ENCODE measurements at regions not wholly inside any gene's neighbourhood (a gene's known extent, or its start where the extent isn't known, plus 50 kb on each side); places are given as distances from the start of the nearest gene placed in this dataset.

DNA sequence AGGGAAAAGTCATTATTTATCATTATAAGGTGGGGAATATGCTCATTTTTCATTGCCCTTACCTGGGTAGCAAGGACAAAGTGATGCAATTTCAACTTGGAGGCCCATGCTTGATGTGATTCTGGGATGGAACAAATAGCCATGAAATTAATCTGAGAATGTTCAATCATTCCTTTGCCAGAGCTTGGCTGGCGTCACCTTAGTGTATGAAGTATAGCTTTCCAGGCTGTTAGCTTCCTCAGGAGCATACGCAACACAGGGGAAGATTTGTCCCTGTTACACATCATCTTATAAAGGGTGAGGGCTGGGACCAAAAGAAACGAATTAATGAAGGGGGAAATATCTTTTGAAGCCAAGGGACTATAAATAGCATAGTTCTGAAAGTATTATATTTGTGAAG is 91.4 kb upstream of the DEPDC1 start:
- TF ChIP-seq, protein P1, sequence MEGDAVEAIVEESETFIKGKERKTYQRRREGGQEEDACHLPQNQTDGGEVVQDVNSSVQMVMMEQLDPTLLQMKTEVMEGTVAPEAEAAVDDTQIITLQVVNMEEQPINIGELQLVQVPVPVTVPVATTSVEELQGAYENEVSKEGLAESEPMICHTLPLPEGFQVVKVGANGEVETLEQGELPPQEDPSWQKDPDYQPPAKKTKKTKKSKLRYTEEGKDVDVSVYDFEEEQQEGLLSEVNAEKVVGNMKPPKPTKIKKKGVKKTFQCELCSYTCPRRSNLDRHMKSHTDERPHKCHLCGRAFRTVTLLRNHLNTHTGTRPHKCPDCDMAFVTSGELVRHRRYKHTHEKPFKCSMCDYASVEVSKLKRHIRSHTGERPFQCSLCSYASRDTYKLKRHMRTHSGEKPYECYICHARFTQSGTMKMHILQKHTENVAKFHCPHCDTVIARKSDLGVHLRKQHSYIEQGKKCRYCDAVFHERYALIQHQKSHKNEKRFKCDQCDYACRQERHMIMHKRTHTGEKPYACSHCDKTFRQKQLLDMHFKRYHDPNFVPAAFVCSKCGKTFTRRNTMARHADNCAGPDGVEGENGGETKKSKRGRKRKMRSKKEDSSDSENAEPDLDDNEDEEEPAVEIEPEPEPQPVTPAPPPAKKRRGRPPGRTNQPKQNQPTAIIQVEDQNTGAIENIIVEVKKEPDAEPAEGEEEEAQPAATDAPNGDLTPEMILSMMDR (conservative IDR thresholded peaks at IDR 0.05; ENCODE audit: low read depth, low read length) = no peak
- DNase-seq (ENCODE audit: low read depth) = no peak
- H3K4me3 ChIP-seq (ENCODE audit: low read length) = no peak overlapping the region

DNA sequence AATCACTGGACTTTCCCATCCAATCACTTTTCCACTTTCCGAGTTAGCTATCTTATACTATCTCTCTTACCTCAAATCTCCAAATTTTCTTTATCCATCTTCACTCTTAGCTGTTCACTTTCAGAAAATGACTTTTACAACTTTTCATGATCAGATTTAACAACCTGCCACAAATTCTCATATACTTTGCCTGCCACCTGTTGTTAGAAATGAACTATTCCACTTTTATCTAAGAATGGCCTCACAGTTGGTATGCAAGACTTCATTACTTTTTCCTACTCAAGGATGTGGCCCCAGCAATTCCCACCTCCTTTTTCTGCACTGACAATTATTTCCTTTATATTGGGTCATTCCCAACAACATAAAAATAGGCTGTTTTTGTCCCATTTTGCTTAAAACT is 93.6 kb upstream of the DEPDC1 start:
- H3K4me3 ChIP-seq (ENCODE audit: low read length) = no peak overlapping the region
- TF ChIP-seq, protein P1 (conservative IDR thresholded peaks at IDR 0.05; ENCODE audit: low read depth, low read length) = no peak
- no peak for DNase-seq (ENCODE audit: low read depth)

DNA sequence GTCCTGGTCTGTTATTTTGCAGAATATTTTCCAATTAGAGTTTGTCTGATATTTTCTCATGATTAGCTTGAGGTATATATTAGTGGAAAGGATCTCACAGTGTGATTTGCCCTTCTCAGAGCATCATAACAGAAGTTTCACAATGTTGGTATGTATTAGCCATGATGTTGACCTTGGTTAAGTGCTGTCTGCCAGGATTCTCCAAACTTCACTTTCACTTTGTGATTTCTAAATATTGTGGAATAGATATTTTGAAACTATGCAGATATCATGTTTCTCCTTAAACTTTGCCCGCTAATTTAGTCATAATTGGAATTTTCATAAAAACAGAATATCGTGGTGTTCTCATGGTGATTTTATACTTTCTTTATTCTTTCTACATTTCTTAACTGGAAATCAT is 98.0 kb upstream of the DEPDC1 start:
- DNase-seq (ENCODE audit: low read depth) = no peak
- no peak overlapping the region for H3K4me3 ChIP-seq (ENCODE audit: low read length)
- TF ChIP-seq, protein P1 (conservative IDR thresholded peaks at IDR 0.05; ENCODE audit: low read depth, low read length) = no peak

DNA sequence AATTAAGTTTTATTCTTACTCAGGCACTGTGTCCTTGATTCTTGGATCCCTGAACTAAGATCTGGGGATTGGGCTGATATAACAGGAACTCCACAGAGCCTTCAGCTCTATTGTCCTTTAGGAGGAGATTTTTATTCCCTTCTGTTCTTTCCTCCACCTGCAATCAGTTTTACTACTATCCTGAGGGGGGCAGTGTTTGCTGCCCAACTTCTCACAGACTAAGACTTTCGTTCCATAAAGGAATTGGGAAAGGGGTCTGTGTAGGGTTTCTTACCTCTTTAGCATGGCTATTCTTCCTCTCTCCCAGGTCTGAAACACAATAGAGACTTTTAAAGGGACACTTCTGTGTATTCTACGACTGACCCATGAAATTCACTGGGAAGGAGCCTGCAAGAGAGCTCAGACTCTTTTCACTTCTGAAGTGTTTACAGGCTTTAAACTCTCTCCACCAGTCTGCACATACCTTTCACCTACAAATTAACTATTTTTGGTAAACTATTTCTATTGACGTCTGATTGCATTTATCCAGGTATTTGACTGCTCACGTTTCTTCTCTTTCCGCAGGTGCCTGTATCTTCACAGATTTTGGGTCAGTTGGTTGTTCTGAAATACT is 103.3 kb upstream of the DEPDC1 start:
- no peak for DNase-seq (ENCODE audit: low read depth)
- no peak overlapping the region for H3K4me3 ChIP-seq (ENCODE audit: low read length)

DNA sequence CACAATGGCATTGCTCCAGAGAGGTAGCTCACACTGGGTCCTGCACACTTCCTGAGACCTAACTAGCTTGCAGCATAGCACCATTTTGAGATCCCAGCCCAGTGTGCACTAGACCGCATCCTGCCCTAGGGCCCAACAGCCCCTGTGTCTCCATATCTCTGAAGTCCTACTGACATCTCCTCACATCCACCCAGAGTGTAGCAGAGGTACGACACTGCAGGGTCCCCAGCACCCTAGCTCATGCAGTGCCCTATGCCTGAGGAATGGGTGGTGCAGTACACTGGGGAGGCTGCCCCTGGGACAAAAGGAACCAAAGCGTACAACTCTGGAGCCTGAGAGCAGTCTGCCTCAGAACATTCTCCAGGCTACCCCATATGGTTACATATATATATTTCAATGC is 111.4 kb upstream of the DEPDC1 start:
- DNase-seq (ENCODE audit: low read depth) = no peak
- TF ChIP-seq, protein P1 (conservative IDR thresholded peaks at IDR 0.05; ENCODE audit: low read depth, low read length) = no peak
- H3K4me3 ChIP-seq (ENCODE audit: low read length) = no peak overlapping the region

More for the DNA sequence above, 103.3 kb upstream of the DEPDC1 start:
- TF ChIP-seq, protein P1 (conservative IDR thresholded peaks at IDR 0.05; ENCODE audit: low read depth, low read length) = peak; percentile 72

DNA sequence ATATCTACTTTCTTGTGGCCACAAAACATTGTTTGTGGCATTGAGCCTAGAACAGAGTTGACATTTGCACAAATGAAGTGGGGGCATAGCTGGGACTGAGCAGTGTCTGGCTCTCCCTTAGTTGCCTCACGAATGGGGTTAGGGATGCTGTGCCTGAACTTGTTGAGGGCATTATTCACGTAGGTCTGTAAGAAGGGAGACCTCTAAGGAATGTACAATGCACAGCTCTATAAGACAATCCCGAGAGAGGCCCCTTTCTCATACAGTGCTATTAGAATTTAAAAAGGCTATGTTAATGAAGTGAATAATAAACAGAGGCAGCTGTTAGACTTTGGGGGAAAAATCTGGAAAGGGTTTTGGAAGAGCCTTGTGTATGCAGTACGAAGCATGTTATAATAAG is 118.4 kb upstream of the DEPDC1 start:
- no peak for DNase-seq (ENCODE audit: low read depth)
- H3K4me3 ChIP-seq (ENCODE audit: low read length) = no peak overlapping the region
- TF ChIP-seq, protein P1 (conservative IDR thresholded peaks at IDR 0.05; ENCODE audit: low read depth, low read length) = no peak

DNA sequence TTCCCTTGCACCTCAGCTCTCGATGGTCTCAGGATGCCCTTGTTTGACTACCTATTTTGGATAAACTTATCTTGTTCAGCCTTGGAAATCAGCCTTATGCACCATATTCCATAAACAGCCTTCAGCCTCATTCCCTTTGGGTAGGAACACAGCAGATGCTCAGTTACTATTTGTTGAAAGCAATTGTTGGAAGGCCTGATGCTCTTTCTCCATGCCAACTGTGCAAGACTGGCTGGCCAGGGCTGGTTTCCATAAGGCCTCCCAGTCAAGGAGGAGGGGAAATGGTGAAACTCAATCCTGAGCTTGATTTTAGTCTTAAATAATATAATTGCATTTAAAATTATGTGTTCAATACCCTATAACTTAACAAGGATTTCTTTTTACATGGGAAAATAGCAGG is 121.1 kb upstream of the DEPDC1 start:
- TF ChIP-seq, protein P1 (conservative IDR thresholded peaks at IDR 0.05; ENCODE audit: low read depth, low read length) = no peak
- DNase-seq (ENCODE audit: low read depth) = no peak
- no peak overlapping the region for H3K4me3 ChIP-seq (ENCODE audit: low read length)

Data from retinal pigment epithelial cell (primary cell).